ENCODE measurements at regions not wholly inside any gene's neighbourhood (a gene's known extent, or its start where the extent isn't known, plus 50 kb on each side); places are given as distances from the start of the nearest gene placed in this dataset.

DNA sequence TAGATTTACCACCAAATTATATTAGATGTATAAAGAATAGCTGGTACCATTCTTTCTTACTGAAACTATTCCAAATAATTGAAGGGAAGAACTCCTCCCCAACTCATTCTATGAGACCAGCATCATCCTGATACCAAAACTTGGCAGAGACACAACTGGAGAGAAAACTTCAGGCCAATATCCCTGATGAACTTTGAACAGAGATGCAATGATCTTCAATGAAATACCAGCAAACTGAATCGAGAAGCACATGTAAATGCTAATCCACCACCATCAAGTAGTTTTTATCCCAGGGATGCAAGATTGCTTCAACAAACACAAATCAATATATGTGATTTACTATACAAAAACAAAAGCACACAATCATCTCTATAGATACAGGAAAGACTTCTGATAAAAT is 329.8 kb downstream of the RDH14 start:
- TF ChIP-seq CTCF (IDR thresholded peaks at IDR 0.05) (no peak), POLR2A (IDR thresholded peaks at IDR 0.05) (no peak)
